ENCODE measurements at regions not wholly inside any gene's neighbourhood (a gene's known extent, or its start where the extent isn't known, plus 50 kb on each side); places are given as distances from the start of the nearest gene placed in this dataset.

GRCh38 chr5:2841208-2841607, 89.7 kb upstream of the IRX2 start:
- Histone ChIP-seq H3K27ac (no peak overlapping the region), H3K36me3 (no peaks in the 10 kb centered on the region), H3K27me3 (no peaks in the 10 kb centered on the region), H3K4me1 (no peaks in the 10 kb centered on the region), H3K9me3 (no peaks in the 10 kb centered on the region), H3K4me3 (no peak overlapping the region)
- intact Hi-C loops (cut with DNase I; ENCODE audit: low total_unique reads) = no loop called here
- DNase-seq = no peak
- TF ChIP-seq, protein P1, sequence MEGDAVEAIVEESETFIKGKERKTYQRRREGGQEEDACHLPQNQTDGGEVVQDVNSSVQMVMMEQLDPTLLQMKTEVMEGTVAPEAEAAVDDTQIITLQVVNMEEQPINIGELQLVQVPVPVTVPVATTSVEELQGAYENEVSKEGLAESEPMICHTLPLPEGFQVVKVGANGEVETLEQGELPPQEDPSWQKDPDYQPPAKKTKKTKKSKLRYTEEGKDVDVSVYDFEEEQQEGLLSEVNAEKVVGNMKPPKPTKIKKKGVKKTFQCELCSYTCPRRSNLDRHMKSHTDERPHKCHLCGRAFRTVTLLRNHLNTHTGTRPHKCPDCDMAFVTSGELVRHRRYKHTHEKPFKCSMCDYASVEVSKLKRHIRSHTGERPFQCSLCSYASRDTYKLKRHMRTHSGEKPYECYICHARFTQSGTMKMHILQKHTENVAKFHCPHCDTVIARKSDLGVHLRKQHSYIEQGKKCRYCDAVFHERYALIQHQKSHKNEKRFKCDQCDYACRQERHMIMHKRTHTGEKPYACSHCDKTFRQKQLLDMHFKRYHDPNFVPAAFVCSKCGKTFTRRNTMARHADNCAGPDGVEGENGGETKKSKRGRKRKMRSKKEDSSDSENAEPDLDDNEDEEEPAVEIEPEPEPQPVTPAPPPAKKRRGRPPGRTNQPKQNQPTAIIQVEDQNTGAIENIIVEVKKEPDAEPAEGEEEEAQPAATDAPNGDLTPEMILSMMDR (IDR thresholded peaks at IDR 0.05) = no peak
- TF ChIP-seq POLR2A (IDR thresholded peaks at IDR 0.05) = no peak

DNA sequence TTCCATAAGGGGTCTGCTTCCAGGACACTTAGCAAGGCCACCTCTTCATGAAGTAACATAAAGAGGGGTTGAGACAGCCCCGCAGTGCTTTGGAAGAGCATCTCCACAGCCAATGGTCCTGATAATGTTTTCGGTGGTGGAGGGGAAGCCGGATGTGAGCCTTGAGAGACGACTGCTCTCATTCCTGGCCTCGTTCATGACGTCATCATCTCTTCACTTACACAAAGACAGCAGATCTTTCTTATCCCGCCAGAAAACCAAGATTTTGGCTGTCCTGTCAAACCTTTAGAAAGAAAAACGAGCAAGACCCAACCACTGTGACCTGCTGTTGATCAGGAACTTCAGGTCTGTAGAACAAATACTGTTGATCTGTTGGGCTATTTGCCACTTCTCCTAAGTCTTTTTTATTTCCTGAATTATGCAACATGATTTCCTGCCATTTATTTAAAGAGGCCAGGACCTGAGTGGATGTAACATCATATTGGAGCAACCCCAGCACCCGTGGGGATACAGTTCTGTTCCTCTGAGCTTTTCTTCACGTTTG, 89.0 kb upstream of the IRX2 start:
- H3K36me3 ChIP-seq = no peaks in the 10 kb centered on the region
- H3K9me3 ChIP-seq = no peaks in the 10 kb centered on the region
- DNase-seq = no peak
- no peaks in the 10 kb centered on the region for H3K4me1 ChIP-seq
- TF ChIP-seq, protein P1 (IDR thresholded peaks at IDR 0.05) = no peak
- TF ChIP-seq POLR2A (IDR thresholded peaks at IDR 0.05) = no peak
- intact Hi-C loops (cut with DNase I; ENCODE audit: low total_unique reads) = no loop called here
- H3K27ac ChIP-seq = no peak overlapping the region
- H3K4me3 ChIP-seq = no peak overlapping the region
- H3K27me3 ChIP-seq = no peaks in the 10 kb centered on the region

GRCh38 chr5:2836133-2836532, 84.7 kb upstream of the IRX2 start:
- Histone ChIP-seq H3K4me1 (no peaks in the 10 kb centered on the region), H3K9me3 (no peaks in the 10 kb centered on the region), H3K4me3 (no peak overlapping the region), H3K27me3 (no peaks in the 10 kb centered on the region), H3K27ac (no peak overlapping the region), H3K36me3 (no peaks in the 10 kb centered on the region)
- intact Hi-C loops (cut with DNase I; ENCODE audit: low total_unique reads) = no loop called here
- TF ChIP-seq POLR2A (IDR thresholded peaks at IDR 0.05) = no peak
- TF ChIP-seq, protein P1 (IDR thresholded peaks at IDR 0.05) = no peak
- DNase-seq = no peak

DNA sequence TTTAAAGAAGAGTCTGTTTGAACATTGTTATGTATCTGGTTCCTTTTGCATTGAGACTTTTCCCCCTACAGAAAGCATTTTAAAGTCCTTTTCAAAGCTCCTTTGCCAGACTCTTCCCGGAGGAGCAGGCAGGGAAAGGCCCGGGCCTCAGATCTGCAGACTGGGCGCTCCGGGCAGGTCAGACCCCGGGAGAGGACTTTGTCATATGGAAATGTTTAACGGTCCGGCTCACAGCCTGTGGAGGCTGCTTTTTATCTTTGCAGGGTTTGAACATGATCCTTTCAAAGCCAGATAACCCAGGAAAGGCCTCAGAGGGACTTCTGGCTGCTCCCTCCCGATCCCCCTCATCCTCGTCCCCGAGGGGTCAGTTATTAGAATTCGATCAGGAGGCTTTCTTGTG, 82.1 kb upstream of the IRX2 start:
- Histone ChIP-seq H3K4me3 (no peak overlapping the region), H3K4me1 (no peaks in the 10 kb centered on the region), H3K9me3 (no peaks in the 10 kb centered on the region), H3K36me3 (no peaks in the 10 kb centered on the region), H3K27ac (no peak overlapping the region), H3K27me3 (no peaks in the 10 kb centered on the region)
- TF ChIP-seq, protein P1 (IDR thresholded peaks at IDR 0.05) = no peak
- DNase-seq = no peak
- intact Hi-C loops (cut with DNase I; ENCODE audit: low total_unique reads) = no loop called here

DNA sequence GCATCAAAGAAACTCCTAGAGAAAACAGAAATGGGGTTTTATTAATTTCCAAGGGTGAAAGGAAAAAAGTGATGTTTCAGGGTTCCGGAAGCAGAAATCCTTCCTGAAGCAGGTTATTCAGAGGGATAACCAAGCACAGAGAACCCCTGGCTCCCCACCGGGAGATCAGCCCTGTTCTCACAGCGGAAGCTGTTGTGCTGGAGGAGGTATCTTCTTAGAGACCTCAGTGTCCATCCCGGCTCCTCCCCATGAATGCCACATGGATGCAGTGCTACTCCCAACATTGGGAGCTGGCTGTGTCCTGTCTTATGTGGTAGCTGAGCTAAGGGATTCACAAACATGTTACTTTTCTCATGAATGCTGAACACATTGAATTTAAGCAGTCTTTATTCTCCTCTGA, 80.9 kb upstream of the IRX2 start:
- no peaks in the 10 kb centered on the region for H3K9me3 ChIP-seq
- no peak for TF ChIP-seq POLR2A (IDR thresholded peaks at IDR 0.05)
- TF ChIP-seq, protein P1 (IDR thresholded peaks at IDR 0.05) = no peak
- no peak overlapping the region for H3K4me3 ChIP-seq
- H3K27ac ChIP-seq = no peak overlapping the region
- no peak for DNase-seq
- no peaks in the 10 kb centered on the region for H3K4me1 ChIP-seq
- no peaks in the 10 kb centered on the region for H3K27me3 ChIP-seq
- intact Hi-C loops (cut with DNase I; ENCODE audit: low total_unique reads) = no loop called here
- H3K36me3 ChIP-seq = no peaks in the 10 kb centered on the region
